GM12865 (cell line): ENCODE measurements at regions not wholly inside any gene's neighbourhood (a gene's known extent, or its start where the extent isn't known, plus 50 kb on each side); places are given as distances from the start of the nearest gene placed in this dataset.

Experiments used
- DNase-seq: peaks from one replicate; pipeline ENCODE4 v3.0.0; 2010; ENCODE audit warnings: low read depth
- H3K4me3 ChIP-seq: 2 replicates; pipeline ENCODE4 v1.5.1; 2011; ENCODE audit warnings: mild to moderate bottlenecking, low read depth, low read length, control low read depth
- CTCF ChIP-seq: IDR thresholded peaks from 2 replicates; pipeline ENCODE4 v1.5.1; 2011; ENCODE audit warnings: low read length, control low read depth, low read depth, inconsistent platforms; ENCODE audit not compliant: insufficient read depth; ENCODE audit errors: missing control alignments

- no peak overlapping the region for H3K4me3 ChIP-seq
- DNase-seq: no peak
- no peak for TF ChIP-seq CTCF
Measured at GRCh38 chr17:79500745-79501618, 109.9 kb downstream of the RBFOX3 start.

- no peak for TF ChIP-seq CTCF
- H3K4me3 ChIP-seq: no peak overlapping the region
- DNase-seq: no peak
Measured at GRCh38 chr17:79498854-79499253, 112.0 kb downstream of the RBFOX3 start.

- no peak for TF ChIP-seq CTCF
- DNase-seq: no peak
Measured at GRCh38 chr17:79497777-79498348, 113.0 kb downstream of the RBFOX3 start.

GRCh38 chr17:79496422-79497005 lies 114.3 kb downstream of the RBFOX3 start:
- DNase-seq: no peak
- TF ChIP-seq CTCF: no peak
- no peak overlapping the region for H3K4me3 ChIP-seq

More at GRCh38 chr17:79497777-79498348, 113.0 kb downstream of the RBFOX3 start:
- H3K4me3 ChIP-seq: no peak overlapping the region

- H3K4me3 ChIP-seq: no peak overlapping the region
- DNase-seq: no peak
- TF ChIP-seq CTCF: no peak
Measured at GRCh38 chr17:79495665-79496064, 115.2 kb downstream of the RBFOX3 start.

- H3K4me3 ChIP-seq: no peak overlapping the region
- no peak for TF ChIP-seq CTCF
Measured at GRCh38 chr17:79491006-79491405, 119.8 kb downstream of the RBFOX3 start.

GRCh38 chr17:79490530-79490929 lies 120.3 kb downstream of the RBFOX3 start:
- no peak for TF ChIP-seq CTCF
- no peak for DNase-seq
- H3K4me3 ChIP-seq: no peak overlapping the region

More at GRCh38 chr17:79491006-79491405, 119.8 kb downstream of the RBFOX3 start:
- DNase-seq: no peak
